HCT116 (cell line): ENCODE measurements at regions not wholly inside any gene's neighbourhood (a gene's known extent, or its start where the extent isn't known, plus 50 kb on each side); places are given as distances from the start of the nearest gene placed in this dataset.
A peak's percentile ranks its signal among the peaks of the same experiment; 100 is the strongest.

ENCODE experiments used
- ATAC-seq: fragments of 200-7000 bp; cut with Tn5 transposase; 2 replicates; pipeline ENCODE4 v1.9.1; 2020; ENCODE audit warnings: mild to moderate bottlenecking, moderate library complexity
- BruUV-seq: library from RNA; stranded (reverse); fragments of 400-500 nt; replicated peaks from 2 replicates; lab custom pipeline; 2021; lab: Mats Ljungman, UMichigan
- CTCF ChIA-PET: fragments of 300-600 bp; sonication (Branson Sonifier 250); formaldehyde crosslinking; loops from one replicate; lab custom pipeline; 2021; ENCODE audit warnings: antibody characterized with exemption; lab: Charles Lee
- POLR2A ChIA-PET: fragments of 300-600, 350-600 bp; sonication (Branson Sonifier 250); formaldehyde crosslinking; loops from one replicate; lab custom pipeline; 2021; ENCODE audit warnings: antibody characterized with exemption; lab: Charles Lee
- RAD21 ChIA-PET, 2 experiments: fragments of 300-600 bp; sonication (Branson Sonifier 250); formaldehyde crosslinking; loops; one replicate each; lab custom pipeline; 2023; ENCODE audit warnings: low total read pairs in 2 of 2; ENCODE audit not compliant: uncharacterized antibody in 2 of 2, unreplicated experiment in 2 of 2, low non-redundant PET in 1 of 2; lab: Charles Lee
- DNase-seq: peaks from one replicate; pipeline ENCODE4 v3.0.0-alpha.2; 2010; ENCODE audit warnings: low read depth, low spot score
- H2AFZ ChIP-seq: fragments of 200-600 bp; shearing (Covaris generic), sonication (generic); 2 replicates; pipeline ENCODE4 v1.6.1; 2017; ENCODE audit warnings: low read depth, mixed run types, mixed read lengths, antibody characterized with exemption, low read length; ENCODE audit not compliant: poor library complexity, severe bottlenecking
- H3K27ac ChIP-seq: 2 replicates; pipeline ENCODE4 v1.5.1; 2012; ENCODE audit warnings: low read depth, low read length
- H3K27me3 ChIP-seq: fragments of 200-600 bp; sonication (generic); 2 replicates; pipeline ENCODE4 v1.6.1; 2016; ENCODE audit warnings: mixed run types, low read length, mixed read lengths; ENCODE audit not compliant: insufficient read depth
- H3K36me3 ChIP-seq, 2 experiments: fragments of 200-500 bp in 1 of 2; fragments of 200-600 bp in 1 of 2; sonication (Bioruptor generic) in 1 of 2; sonication (generic) in 1 of 2; 2 replicates each; pipeline versions ENCODE4 v1.5.1 to v1.6.1; 2014 to 2016; ENCODE audit warnings: low read length in 2 of 2, inconsistent platforms in 1 of 2, mixed read lengths in 1 of 2, mixed run types in 1 of 2; ENCODE audit not compliant: insufficient read depth in 2 of 2, control insufficient read depth in 1 of 2
- H3K4me1 ChIP-seq, 2 experiments: fragments of 200-600 bp in 1 of 2; sonication (generic) in 1 of 2; 2 replicates each; pipeline versions ENCODE4 v1.5.1 to v1.6.1; 2012 to 2017; ENCODE audit warnings: low read length in 2 of 2, inconsistent platforms in 1 of 2, mild to moderate bottlenecking in 1 of 2, mixed read lengths in 1 of 2, mixed run types in 1 of 2, moderate library complexity in 1 of 2; ENCODE audit not compliant: insufficient read depth in 2 of 2, control insufficient read depth in 1 of 2
- H3K4me2 ChIP-seq: fragments of 200-600 bp; sonication (generic); 2 replicates; pipeline ENCODE4 v1.6.1; 2017; ENCODE audit warnings: mixed run types, low read length, mixed read lengths
- H3K4me3 ChIP-seq, 2 experiments: fragments of 200-600 bp in 1 of 2; sonication (generic) in 1 of 2; replicated peaks in 1 of 2; 2 replicates each; pipeline ENCODE4 v1.5.1; 2011 to 2016; ENCODE audit warnings: low read length in 2 of 2, control low read depth in 1 of 2, low read depth in 1 of 2, mild to moderate bottlenecking in 1 of 2, mixed read lengths in 1 of 2, mixed run types in 1 of 2
- H3K79me2 ChIP-seq: fragments of 200-600 bp; sonication (generic); 2 replicates; pipeline ENCODE4 v1.6.1; 2017; ENCODE audit warnings: mild to moderate bottlenecking, mixed run types, low read length, moderate library complexity, mixed read lengths; ENCODE audit not compliant: insufficient read depth
- H3K9ac ChIP-seq: fragments of 200-600 bp; sonication (generic); 2 replicates; pipeline ENCODE4 v1.6.1; 2016; ENCODE audit warnings: low read length, mixed read lengths
- H3K9me2 ChIP-seq: fragments of 200-600 bp; sonication (generic), shearing (Covaris generic); 2 replicates; pipeline ENCODE4 v1.6.1; 2017; ENCODE audit warnings: mixed run types, mild to moderate bottlenecking, moderate library complexity; ENCODE audit not compliant: insufficient read depth
- H3K9me3 ChIP-seq, 2 experiments: fragments of 200-500 bp in 1 of 2; fragments of 200-600 bp in 1 of 2; sonication (Bioruptor generic) in 1 of 2; sonication (generic) in 1 of 2; 2 replicates each; pipeline ENCODE4 v1.6.1; 2014 to 2017; ENCODE audit warnings: low read length in 2 of 2, mixed read lengths in 2 of 2, inconsistent platforms in 1 of 2, low read depth in 1 of 2, mild to moderate bottlenecking in 1 of 2, mixed run types in 1 of 2, moderate library complexity in 1 of 2; ENCODE audit not compliant: control insufficient read depth in 1 of 2, insufficient read depth in 1 of 2
- H4K20me1 ChIP-seq: fragments of 200-600 bp; sonication (generic), shearing (Covaris generic); 2 replicates; pipeline ENCODE4 v1.6.1; 2017; ENCODE audit warnings: mixed run types, mild to moderate bottlenecking, moderate library complexity; ENCODE audit not compliant: insufficient read depth
- ATF3 ChIP-seq: IDR thresholded peaks from 2 replicates; pipeline ENCODE4 v1.6.1; 2012
- EZH2phosphoT487 ChIP-seq: fragments of 200-600 bp; IDR thresholded peaks from 2 replicates; pipeline ENCODE4 v1.6.1; 2018; ENCODE audit warnings: antibody characterized with exemption, borderline replicate concordance
- FOSL1 ChIP-seq: IDR thresholded peaks from 2 replicates; pipeline ENCODE4 v1.6.1; 2012; ENCODE audit warnings: low read depth
- MAX ChIP-seq: IDR thresholded peaks from 2 replicates; pipeline ENCODE4 v1.6.1; 2012
- SP1 ChIP-seq: IDR thresholded peaks from 2 replicates; pipeline ENCODE4 v1.6.1; 2012; ENCODE audit warnings: low read depth
- intact Hi-C: fragments of 100-400 bp; cut with micrococcal nuclease; formaldehyde crosslinking; loops from 2 replicates; pipeline ENCODE4 v1.10.0; 2022
- TF ChIP-seq, protein P1 (sequence below), 3 experiments: fragments of 200-600 bp in 1 of 3; sonication (generic) in 1 of 3; IDR thresholded peaks in 2 of 3; conservative IDR thresholded peaks in 1 of 3; 2 replicates each; pipeline ENCODE4 v1.5.1; 2012 to 2017; ENCODE audit warnings: low read depth in 2 of 3, low read length in 2 of 3, antibody characterized with exemption in 1 of 3, borderline replicate concordance in 1 of 3, control low read depth in 1 of 3, mild to moderate bottlenecking in 1 of 3, mixed read lengths in 1 of 3, mixed run types in 1 of 3, moderate library complexity in 1 of 3; ENCODE audit not compliant: insufficient read depth in 1 of 3

DNA sequence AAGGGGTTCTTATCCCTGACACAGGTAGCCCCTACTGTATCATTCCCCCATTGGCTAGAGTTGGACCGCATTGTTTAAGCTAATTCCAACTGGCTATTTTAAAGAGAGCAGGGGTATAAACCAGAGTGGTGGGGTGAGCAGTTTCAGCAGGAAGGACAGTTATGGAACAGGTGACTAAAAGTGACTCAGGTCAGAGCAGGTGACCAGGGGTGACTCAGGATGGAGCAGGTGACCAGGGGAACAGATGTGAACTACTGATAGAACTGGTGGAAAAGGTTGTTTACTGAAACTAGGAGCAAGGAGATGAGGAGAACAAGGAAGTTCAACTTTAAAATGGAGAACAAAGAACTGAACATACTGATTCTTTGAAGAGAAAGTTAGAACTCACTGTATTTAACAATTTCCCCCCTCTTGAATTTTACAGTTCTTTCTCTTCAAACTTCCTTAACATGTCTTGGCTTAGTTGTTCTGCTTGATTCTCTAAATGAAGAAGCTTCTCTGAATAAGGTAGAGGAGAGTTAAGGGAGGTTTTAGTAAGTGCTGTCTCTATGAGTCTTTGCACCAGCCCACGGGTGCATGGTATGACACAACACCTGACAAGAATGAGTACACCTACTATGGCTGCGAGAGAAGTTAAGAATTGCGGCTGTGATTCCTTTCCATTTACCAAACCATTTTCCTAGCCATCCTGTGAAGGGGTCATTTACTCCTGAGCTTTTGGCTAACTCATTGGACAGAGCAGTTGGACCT, 83.4 kb upstream of the WNT7A start:
- no peak for ATAC-seq
- no peak overlapping the region for H3K4me2 ChIP-seq
- no peaks in the 10 kb centered on the region for H3K36me3 ChIP-seq
- no peak overlapping the region for H3K4me3 ChIP-seq
- ChIA-PET POLR2A (no interaction called here), CTCF (no interaction called here), RAD21 (no interaction called here)
- no peaks in the 10 kb centered on the region for H3K4me1 ChIP-seq
- no peak overlapping the region for H2AFZ ChIP-seq
- H4K20me1 ChIP-seq = no peaks in the 10 kb centered on the region
- no peak for DNase-seq
- no peak overlapping the region for H3K27ac ChIP-seq
- intact Hi-C loops = no loop called here
- H3K9ac ChIP-seq = no peak overlapping the region
- no peaks in the 10 kb centered on the region for H3K9me3 ChIP-seq
- BruUV-seq = no TSS peak
- TF ChIP-seq, protein P1, sequence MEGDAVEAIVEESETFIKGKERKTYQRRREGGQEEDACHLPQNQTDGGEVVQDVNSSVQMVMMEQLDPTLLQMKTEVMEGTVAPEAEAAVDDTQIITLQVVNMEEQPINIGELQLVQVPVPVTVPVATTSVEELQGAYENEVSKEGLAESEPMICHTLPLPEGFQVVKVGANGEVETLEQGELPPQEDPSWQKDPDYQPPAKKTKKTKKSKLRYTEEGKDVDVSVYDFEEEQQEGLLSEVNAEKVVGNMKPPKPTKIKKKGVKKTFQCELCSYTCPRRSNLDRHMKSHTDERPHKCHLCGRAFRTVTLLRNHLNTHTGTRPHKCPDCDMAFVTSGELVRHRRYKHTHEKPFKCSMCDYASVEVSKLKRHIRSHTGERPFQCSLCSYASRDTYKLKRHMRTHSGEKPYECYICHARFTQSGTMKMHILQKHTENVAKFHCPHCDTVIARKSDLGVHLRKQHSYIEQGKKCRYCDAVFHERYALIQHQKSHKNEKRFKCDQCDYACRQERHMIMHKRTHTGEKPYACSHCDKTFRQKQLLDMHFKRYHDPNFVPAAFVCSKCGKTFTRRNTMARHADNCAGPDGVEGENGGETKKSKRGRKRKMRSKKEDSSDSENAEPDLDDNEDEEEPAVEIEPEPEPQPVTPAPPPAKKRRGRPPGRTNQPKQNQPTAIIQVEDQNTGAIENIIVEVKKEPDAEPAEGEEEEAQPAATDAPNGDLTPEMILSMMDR (IDR thresholded peaks at IDR 0.05 in 2 of 3, conservative IDR thresholded peaks at IDR 0.05 in 1 of 3; ENCODE audit: borderline replicate concordance in 1 of 3, insufficient read depth in 1 of 3, low read depth in 2 of 3, low read length in 2 of 3) = no peak
- TF ChIP-seq ATF3 (no peak), MAX (no peak), FOSL1 (peak; percentile 51; the same call in 1 of the 2 replicates), EZH2phosphoT487 (no peak), SP1 (no peak)
- no peaks in the 10 kb centered on the region for H3K9me2 ChIP-seq
- no peaks in the 10 kb centered on the region for H3K79me2 ChIP-seq
- H3K27me3 ChIP-seq = no peaks in the 10 kb centered on the region
